GM18526 (cell line): ENCODE measurements at regions not wholly inside any gene's neighbourhood (a gene's known extent, or its start where the extent isn't known, plus 50 kb on each side); places are given as distances from the start of the nearest gene placed in this dataset.
A peak's percentile ranks its signal among the peaks of the same experiment; 100 is the strongest.

Experiments used
- POLR2A ChIP-seq: IDR thresholded peaks from 3 replicates; pipeline ENCODE4 v1.6.1; 2011; ENCODE audit not compliant: insufficient read length; ENCODE audit errors: extremely low read depth

DNA sequence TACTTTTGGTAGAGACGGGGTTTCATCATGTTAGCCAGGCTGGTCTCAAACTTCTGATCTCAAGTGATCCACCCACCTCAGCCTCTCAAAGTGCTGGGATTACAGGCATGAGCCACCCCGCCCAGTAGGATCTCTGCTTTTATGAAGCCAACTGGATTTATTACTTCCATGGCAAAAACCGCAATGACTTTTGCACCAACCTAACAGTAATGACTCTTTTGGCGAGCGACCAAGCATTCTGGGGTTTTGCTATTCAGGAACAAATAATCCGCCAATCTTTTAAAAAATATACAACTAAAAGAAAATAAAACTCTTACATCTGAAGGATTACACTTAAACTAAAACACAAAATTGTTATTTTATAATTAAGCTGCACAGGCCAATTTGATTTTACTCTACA is 260.6 kb downstream of the ZEB2 start:
- TF ChIP-seq POLR2A = no peak

- TF ChIP-seq POLR2A = no peak
Observed at GRCh38 chr2:144258154-144258553, 261.8 kb downstream of the ZEB2 start.

GRCh38 chr2:144256996-144257707 is 262.8 kb downstream of the ZEB2 start:
- no peak for TF ChIP-seq POLR2A

DNA sequence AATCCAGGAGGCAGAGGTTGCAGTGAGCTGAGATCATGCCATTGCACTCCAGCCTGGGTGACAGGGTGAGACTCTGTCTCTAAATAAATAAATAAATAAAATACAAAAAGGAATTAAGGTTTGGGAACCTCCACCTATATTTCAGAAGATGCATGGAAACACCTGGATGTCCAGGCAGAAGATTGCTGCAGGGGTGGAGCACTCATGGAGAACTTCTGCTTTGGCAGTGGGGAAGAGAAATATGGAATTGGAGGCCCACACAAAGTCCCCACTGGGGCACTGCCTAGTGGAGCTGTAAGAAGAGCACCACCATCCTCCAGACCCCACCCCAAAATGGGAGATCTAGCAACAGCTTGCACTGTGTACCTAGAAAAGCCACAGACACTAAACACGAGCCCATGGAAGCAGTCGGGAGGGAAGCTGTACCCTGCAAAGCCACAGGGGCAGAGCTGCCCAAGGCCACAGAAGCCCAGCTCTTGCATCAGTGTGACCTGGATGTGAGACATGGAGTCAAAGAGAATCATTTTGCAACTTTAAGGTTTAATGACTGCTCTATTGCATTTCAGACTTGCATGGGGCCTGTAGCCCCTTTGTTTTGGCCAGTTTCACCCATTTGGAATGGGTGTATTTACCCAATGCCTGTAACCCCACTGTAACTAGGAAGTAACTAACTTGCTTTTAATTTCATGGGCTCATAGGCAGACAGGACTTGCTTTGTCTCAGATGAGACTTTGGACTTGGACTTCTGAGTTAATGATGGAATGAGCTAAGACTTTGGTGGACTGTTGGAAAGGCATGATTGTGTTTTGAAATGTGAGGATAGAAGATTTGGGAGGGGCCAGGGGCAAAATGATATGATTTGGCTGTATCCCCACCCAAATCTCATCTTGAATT is 265.3 kb downstream of the ZEB2 start:
- TF ChIP-seq POLR2A = no peak

- TF ChIP-seq POLR2A = no peak
Observed at GRCh38 chr2:144253743-144254142, 266.2 kb downstream of the ZEB2 start.

DNA sequence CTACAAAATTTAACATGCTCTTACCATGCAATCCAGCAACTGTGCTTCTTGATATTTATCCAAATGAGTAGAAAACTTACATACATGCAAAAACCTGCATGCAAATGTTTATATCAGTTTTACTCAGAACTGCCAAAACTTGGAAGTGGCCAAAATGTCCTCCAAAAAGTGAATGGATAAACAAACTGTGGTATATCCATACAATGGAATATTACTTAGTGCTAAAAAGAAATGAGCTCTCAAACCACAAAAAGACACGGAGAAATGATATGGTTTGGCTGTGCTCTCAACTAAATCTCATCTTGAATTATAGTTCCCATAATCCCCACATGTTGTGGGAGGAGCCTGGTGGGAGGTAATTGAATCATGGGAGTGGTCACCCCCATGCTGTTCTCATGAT is 267.2 kb downstream of the ZEB2 start:
- TF ChIP-seq POLR2A = no peak

- TF ChIP-seq POLR2A = no peak
Observed at GRCh38 chr2:144249035-144249637, 270.8 kb downstream of the ZEB2 start.

DNA sequence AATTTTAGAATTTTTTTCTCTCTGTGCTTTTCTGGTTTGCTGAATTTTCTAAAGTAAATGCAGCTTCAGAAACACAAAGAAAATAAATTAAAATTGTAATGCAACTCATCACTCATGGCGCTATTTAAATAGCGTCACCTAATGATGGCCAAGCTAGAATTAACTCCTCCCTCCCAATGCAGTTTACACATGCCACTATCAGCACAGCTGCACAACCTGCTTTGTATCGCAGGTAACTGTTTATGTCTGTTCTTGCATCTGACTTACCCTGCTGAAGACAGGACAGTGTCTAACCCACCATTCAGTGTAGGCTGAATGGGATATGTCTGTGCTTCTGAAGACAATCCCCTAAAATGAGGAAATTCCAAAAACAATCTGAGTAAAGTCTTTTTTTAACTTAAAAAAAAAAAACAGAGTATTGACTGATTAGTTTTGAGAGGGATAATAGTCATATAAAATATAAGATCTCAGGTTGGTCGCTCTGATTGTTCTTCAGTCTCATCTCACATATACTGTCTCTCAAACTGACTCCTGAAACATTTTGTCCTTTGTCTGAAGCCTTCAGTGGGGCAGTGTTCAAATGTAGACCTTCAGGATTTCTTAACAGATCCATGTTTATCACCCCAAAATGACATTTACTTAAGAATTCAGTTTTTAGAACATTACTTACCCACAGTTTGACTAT is 271.4 kb downstream of the ZEB2 start:
- TF ChIP-seq POLR2A = no peak

DNA sequence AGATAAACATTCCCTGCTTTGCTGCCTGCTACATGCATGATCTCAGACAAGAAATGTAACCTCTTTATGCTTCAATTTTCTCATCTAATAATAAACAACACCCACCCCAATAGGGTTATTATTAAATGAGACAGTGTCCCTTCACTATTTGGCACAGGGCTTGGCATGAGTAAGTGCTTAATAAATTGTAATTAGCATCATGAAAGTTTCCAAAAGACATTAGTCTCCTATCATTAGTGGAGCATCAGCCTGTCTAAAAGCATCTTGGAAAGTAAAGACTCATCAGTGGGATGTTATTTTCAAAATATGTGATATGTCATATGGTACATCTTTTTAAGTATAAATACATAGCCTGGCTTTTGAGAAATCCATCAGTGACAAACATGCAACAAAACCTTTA is 275.0 kb downstream of the ZEB2 start:
- no peak for TF ChIP-seq POLR2A

DNA sequence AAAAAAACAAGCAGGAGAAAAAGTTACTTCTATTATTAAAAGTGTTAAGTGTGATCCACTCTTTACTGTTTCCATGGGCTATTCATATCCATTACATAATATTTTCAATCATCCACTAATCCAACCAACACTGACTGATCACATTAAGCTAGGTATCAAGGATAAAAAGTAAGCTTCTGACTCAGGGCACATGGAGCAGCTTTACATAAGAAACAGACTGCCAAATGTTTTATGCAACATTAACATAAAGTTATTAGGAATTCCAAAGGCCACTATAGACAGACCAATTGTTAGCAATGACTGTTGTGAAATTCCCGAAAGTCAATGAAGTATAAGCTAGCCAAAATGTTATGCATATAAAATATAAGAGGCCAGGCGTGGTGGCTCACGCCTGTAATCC is 277.6 kb downstream of the ZEB2 start:
- TF ChIP-seq POLR2A = no peak

DNA sequence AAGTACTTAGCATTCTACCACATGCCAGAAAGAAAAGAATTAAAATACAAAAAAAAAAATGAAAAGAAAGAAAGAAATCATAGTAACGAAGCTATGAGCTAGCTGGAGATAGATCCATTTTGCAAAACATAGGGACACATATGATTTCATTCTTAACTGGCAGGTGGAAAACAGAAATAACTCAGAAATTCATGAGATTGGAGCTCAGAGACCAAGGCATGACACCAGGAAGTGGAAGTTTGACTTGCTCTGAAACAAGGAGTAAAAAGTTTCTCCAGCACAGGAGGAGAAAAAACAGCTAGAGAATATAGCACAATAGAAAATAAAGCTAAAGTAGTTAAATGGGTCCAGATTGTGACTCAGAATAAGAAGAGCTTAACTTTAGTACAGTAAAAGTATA is 278.1 kb downstream of the ZEB2 start:
- no peak for TF ChIP-seq POLR2A

DNA sequence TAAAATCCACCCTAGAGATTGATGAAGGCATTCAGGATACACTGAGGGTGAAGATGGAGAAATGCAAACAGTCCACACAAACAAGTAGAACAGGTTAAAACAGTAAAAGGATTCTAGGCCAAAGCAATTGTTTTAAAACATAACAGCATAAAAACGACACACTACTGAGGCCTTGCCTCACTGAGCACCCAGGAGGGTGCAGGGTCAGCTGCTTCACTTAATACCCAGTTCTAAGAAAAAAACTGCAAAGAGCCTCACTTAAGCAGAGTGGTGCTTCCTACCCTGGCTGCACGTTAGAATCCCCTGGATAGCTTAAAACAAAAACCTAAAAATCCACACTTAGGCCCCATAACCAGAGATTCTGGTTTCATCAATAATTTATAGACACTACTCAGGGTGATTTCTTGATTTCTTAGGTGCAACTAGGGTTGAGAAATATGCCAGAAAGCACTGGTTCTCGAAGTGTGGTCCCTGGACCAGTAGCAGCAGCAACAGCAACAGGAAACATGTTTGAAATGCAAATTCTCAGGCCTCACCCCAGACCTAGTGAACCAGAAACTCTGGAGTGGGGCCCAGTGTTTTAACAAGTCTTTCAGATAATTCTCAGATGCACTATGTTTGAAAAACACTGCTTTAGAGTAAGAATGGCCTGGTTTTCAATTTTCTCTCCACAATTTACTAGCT is 279.1 kb downstream of the ZEB2 start:
- peak; percentile 23 for TF ChIP-seq POLR2A

DNA sequence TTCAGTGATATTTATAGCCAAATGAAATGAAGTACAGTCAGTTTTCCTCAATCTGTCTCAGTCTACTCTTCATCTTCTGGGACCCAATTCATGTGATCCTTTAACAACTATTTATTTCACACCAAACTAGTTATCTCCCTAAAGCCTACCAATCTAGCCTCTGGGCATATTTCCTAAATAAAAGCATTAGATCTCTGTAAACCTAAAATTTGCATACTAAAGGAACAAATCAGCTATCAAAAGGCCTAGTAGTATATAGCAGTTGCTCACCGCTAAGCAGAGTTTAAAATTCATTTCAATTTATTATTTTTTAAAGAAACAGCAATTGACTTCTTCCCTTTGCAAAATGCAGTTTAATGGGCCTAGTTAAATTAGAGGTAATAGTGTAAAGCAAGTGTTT is 280.2 kb downstream of the ZEB2 start:
- no peak for TF ChIP-seq POLR2A

DNA sequence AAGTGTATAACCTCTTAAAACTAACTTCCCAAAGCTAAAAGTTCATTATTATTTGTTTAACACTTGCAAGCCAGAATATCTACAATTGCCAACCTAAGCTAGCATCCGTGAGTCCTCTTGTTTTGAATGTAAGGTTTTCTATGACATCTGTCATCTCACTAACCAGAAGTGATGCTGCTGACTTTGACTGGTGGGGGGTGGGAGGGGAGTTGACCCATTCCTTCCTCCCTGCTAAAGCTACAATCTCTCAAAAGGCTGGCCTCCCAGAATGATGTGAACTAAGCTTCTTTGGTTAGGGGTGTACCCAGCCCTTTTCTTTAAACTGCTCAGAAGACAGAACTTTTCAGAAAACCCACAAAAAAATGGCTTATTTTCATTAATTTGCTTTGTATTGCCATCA is 280.6 kb downstream of the ZEB2 start:
- TF ChIP-seq POLR2A = no peak
